K562 (cell line): ENCODE measurements at regions not wholly inside any gene's neighbourhood (a gene's known extent, or its start where the extent isn't known, plus 50 kb on each side); places are given as distances from the start of the nearest gene placed in this dataset.

Source experiments
- ATAC-seq: fragments of 200-7000 bp; cut with Tn5 transposase; 3 replicates; pipeline ENCODE4 v1.9.1; 2020; ENCODE audit warnings: moderate library complexity
- BruUV-seq: library from RNA; stranded (reverse); fragments of 400-500 nt; replicated peaks from 2 replicates; lab custom pipeline; 2021; lab: Mats Ljungman, UMichigan
- CTCF ChIA-PET: fragments of 300-600 bp; formaldehyde crosslinking; extraction: SDS; loops from one replicate; lab custom pipeline; 2021; ENCODE audit warnings: low intra/inter-chr PET ratio; lab: Yijun Ruan, JAX
- POLR2A ChIA-PET: fragments of 300-600, 350-650 bp; sonication (Branson Sonifier 250); formaldehyde crosslinking; extraction: SDS; loops from one replicate; lab custom pipeline; 2021; ENCODE audit warnings: antibody characterized with exemption, inconsistent platforms; lab: Yijun Ruan, JAX
- DNase-seq, 4 experiments: peaks; one replicate each; pipeline versions ENCODE4 v3.0.0 to v3.0.0-alpha.2; 2011 to 2018; ENCODE audit warnings: low spot score in 3 of 4, mixed read lengths in 3 of 4; ENCODE audit errors: extremely low read depth in 1 of 4
- FAIRE-seq: peaks from 2 replicates; lab custom pipeline; 2011; peaks lifted over from hg19 to GRCh38; lab: Jason Lieb, UNC
- H2AFZ ChIP-seq: 2 replicates; pipeline ENCODE4 v1.6.0; 2011; ENCODE audit warnings: low read depth, low read length, control low read depth, inconsistent platforms
- H3K27ac ChIP-seq: fragments of 200-600 bp; 3 replicates; pipeline ENCODE4 v1.8.0; 2011; ENCODE audit warnings: low read depth, mild to moderate bottlenecking, control low read depth, inconsistent platforms, low read length, moderate library complexity, mixed read lengths; ENCODE audit errors: extremely low read depth
- H3K27me3 ChIP-seq, 2 experiments: fragments of 300-600 bp in 1 of 2; 2 replicates in 1 of 2; 3 replicates in 1 of 2; pipeline versions ENCODE4 v1.6.0 to v1.8.0; 2011; ENCODE audit warnings: inconsistent platforms in 2 of 2, low read length in 2 of 2, mild to moderate bottlenecking in 1 of 2, mixed read lengths in 1 of 2, moderate library complexity in 1 of 2; ENCODE audit not compliant: control insufficient read depth in 2 of 2, insufficient read depth in 2 of 2
- H3K36me3 ChIP-seq: fragments of 300-600 bp; 3 replicates; pipeline ENCODE4 v1.8.0; 2011; ENCODE audit warnings: mild to moderate bottlenecking, low read length, inconsistent platforms; ENCODE audit not compliant: control insufficient read depth, insufficient read depth
- H3K4me1 ChIP-seq, 2 experiments: fragments of 200-600 bp in 1 of 2; replicated peaks in 1 of 2; 2 replicates in 1 of 2; 3 replicates in 1 of 2; pipeline versions ENCODE4 v1.5.1 to v1.8.0; 2011; ENCODE audit warnings: inconsistent platforms in 2 of 2, low read length in 2 of 2, mild to moderate bottlenecking in 1 of 2, mixed read lengths in 1 of 2, moderate library complexity in 1 of 2; ENCODE audit not compliant: control insufficient read depth in 2 of 2, insufficient read depth in 2 of 2
- H3K4me2 ChIP-seq: 2 replicates; pipeline ENCODE4 v1.6.1; 2011; ENCODE audit warnings: low read length, control low read depth, inconsistent platforms, mixed read lengths; ENCODE audit not compliant: insufficient read depth
- H3K4me3 ChIP-seq: fragments of 200-600 bp; sonication (generic), shearing (Covaris generic); 2 replicates; pipeline ENCODE4 v1.5.1; 2016; ENCODE audit warnings: control low read depth, inconsistent platforms
- H3K79me2 ChIP-seq: fragments of 200-600 bp; 3 replicates; pipeline ENCODE4 v1.8.0; 2011; ENCODE audit warnings: low read length, inconsistent platforms; ENCODE audit not compliant: control insufficient read depth, insufficient read depth
- H3K9ac ChIP-seq, 2 experiments: 2 replicates each; pipeline versions ENCODE4 v1.6.0 to v1.6.1; 2011; ENCODE audit warnings: low read depth in 2 of 2, low read length in 2 of 2, control low read depth in 1 of 2, inconsistent platforms in 1 of 2, mild to moderate bottlenecking in 1 of 2, mixed read lengths in 1 of 2; ENCODE audit not compliant: insufficient read depth in 1 of 2
- H3K9me1 ChIP-seq: one replicate; pipeline ENCODE4 v1.6.0; 2011; ENCODE audit warnings: inconsistent platforms, mild to moderate bottlenecking, low read length, moderate library complexity; ENCODE audit not compliant: control insufficient read depth, insufficient read depth
- H3K9me3 ChIP-seq: replicated peaks from 2 replicates; pipeline ENCODE4 v1.5.1; 2011; ENCODE audit warnings: low read depth, low read length, inconsistent platforms; ENCODE audit not compliant: control insufficient read depth, insufficient read depth
- H4K20me1 ChIP-seq: replicated peaks from 2 replicates; pipeline ENCODE4 v1.6.1; 2011; ENCODE audit warnings: low read length, inconsistent platforms, mixed read lengths; ENCODE audit not compliant: control insufficient read depth, insufficient read depth
- ASH1L ChIP-seq: fragments of 450-650 bp; IDR thresholded peaks from 2 replicates; pipeline ENCODE4 v1.6.1; 2018; ENCODE audit warnings: borderline replicate concordance, mild to moderate bottlenecking, low read depth; ENCODE audit not compliant: partially characterized antibody
- HDAC2 ChIP-seq: fragments of 450-650 bp; IDR thresholded peaks from 2 replicates; pipeline ENCODE4 v1.6.1; 2016; ENCODE audit warnings: mild to moderate bottlenecking
- NELFE ChIP-seq: IDR thresholded peaks from 2 replicates; pipeline ENCODE4 v1.6.1; 2011; ENCODE audit warnings: mild to moderate bottlenecking; ENCODE audit not compliant: insufficient read depth, insufficient read length
- NR3C1 ChIP-seq: sonication (generic); formaldehyde crosslinking; IDR thresholded peaks from 2 replicates; pipeline ENCODE4 v1.8.1; 2022; ENCODE audit warnings: missing genetic modification reagents
- PPARD ChIP-seq: fragments of 250-450 bp; sonication (Bioruptor Pico); IDR thresholded peaks from 2 replicates; pipeline ENCODE4 v1.8.0; 2022; ENCODE audit warnings: inconsistent platforms, mild to moderate bottlenecking, moderate library complexity
- RHOXF2B ChIP-seq: fragments of 250-450 bp; sonication (Bioruptor Pico); conservative IDR thresholded peaks from 2 replicates; pipeline ENCODE4 v1.5.1; 2021
- RUNX1 ChIP-seq: sonication (generic); IDR thresholded peaks from 2 replicates; pipeline ENCODE4 v1.6.1; 2016; ENCODE audit warnings: antibody characterized with exemption, low read depth
- SNIP1 ChIP-seq: fragments of 450-650 bp; IDR thresholded peaks from 2 replicates; pipeline ENCODE4 v1.7.1; 2017; ENCODE audit warnings: low read depth, mild to moderate bottlenecking
- TAF9B ChIP-seq: fragments of 450-650 bp; IDR thresholded peaks from 2 replicates; pipeline ENCODE4 v1.6.1; 2018; ENCODE audit warnings: mild to moderate bottlenecking; ENCODE audit not compliant: partially characterized antibody
- TEAD4 ChIP-seq, 2 experiments: sonication (generic) in 1 of 2; formaldehyde crosslinking in 1 of 2; IDR thresholded peaks; 2 replicates each; pipeline versions ENCODE4 v1.6.1 to v1.8.0; 2012 to 2022; ENCODE audit warnings: borderline replicate concordance in 1 of 2, inconsistent platforms in 1 of 2, low read length in 1 of 2, mild to moderate bottlenecking in 1 of 2, missing genetic modification reagents in 1 of 2
- ZNF668 ChIP-seq: fragments of 250-450 bp; sonication (Bioruptor Pico); IDR thresholded peaks from 2 replicates; pipeline ENCODE4 v1.8.0; 2022; ENCODE audit warnings: mild to moderate bottlenecking, inconsistent platforms
- ZNF764 ChIP-seq: fragments of 250-450 bp; sonication (Bioruptor Pico); IDR thresholded peaks from 2 replicates; pipeline ENCODE4 v1.4.0; 2020; ENCODE audit warnings: low read depth, mild to moderate bottlenecking, moderate library complexity
- WGBS: fragments of 100-300 bp; shearing (Covaris generic); methylation state at CpG from one replicate; pipeline ENCODE4 v1.1.6; 2016; ENCODE audit warnings: low coverage, mixed read lengths; ENCODE audit not compliant: insufficient coverage; ENCODE audit errors: missing lambda C conversion rate; 5-methylcytosine and 5-hydroxymethylcytosine counted together
- in situ Hi-C: fragments of 300-500 bp; cut with MboI; formaldehyde crosslinking; loops from 4 replicates; pipeline ENCODE4 v1.15.0; 2018; ENCODE audit warnings: inconsistent platforms, mixed read lengths
- intact Hi-C: fragments of 100-400 bp; cut with micrococcal nuclease; formaldehyde crosslinking; loops from 2 replicates; pipeline ENCODE4 v1.14.2; 2022

DNA sequence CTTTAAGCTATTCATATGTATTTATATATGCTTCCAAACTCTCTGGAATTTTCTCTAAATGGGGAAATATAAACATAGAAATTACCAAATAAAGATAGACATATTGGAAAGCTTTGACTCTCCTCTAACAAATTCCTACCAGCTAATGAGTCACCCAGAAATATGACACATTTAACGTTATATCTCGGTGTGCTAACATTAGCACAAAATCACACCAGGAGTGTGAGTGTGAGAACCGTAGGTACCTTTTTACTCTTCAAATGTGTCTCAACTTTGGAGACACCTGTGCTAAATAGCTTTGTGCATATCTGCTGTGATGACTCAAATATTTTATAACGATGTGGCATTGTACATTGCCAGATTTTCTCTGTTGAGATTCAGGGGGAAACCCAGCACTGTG is 714.4 kb downstream of the METTL15 start:
- Histone ChIP-seq H3K79me2 (no peaks in the 10 kb centered on the region), H3K27me3 (no peaks in the 10 kb centered on the region), H3K36me3 (no peaks in the 10 kb centered on the region), H3K9ac (no peak overlapping the region), H3K4me2 (no peak overlapping the region), H3K4me1 (no peaks in the 10 kb centered on the region), H3K27ac (no peak overlapping the region), H2AFZ (no peak overlapping the region), H3K4me3 (no peak overlapping the region), H4K20me1 (no peaks in the 10 kb centered on the region), H3K9me1 (no peaks in the 10 kb centered on the region), H3K9me3 (no peaks in the 10 kb centered on the region)
- in situ Hi-C loops, result no loop called here
- TF ChIP-seq SNIP1 (no peak), NELFE (no peak), RHOXF2B (CRISPR knock-in tag) (no peak), HDAC2 (no peak), ASH1L (no peak), RUNX1 (no peak), ZNF764 (CRISPR knock-in tag) (no peak), TAF9B (no peak), TEAD4 (IDR thresholded peaks at IDR 0.05; ENCODE audit: low read length) (no peak), TEAD4 (CRISPR knock-in tag; IDR thresholded peaks at IDR 0.05; ENCODE audit: borderline replicate concordance) (no peak), PPARD (no peak), ZNF668 (CRISPR knock-in tag) (no peak), NR3C1 (no peak)
- BruUV-seq, result no TSS peak
- intact Hi-C loops, result no loop called here
- ChIA-PET CTCF (no interaction called here), POLR2A (no interaction called here)
- DNase-seq (no peak), ATAC-seq (no peak), FAIRE-seq (no peak)
- 0% methylated on average over 4 of the region's 4 CpGs for WGBS
